ENCODE measurements at regions not wholly inside any gene's neighbourhood (a gene's known extent, or its start where the extent isn't known, plus 50 kb on each side); places are given as distances from the start of the nearest gene placed in this dataset.

- TF ChIP-seq TCF12 (IDR thresholded peaks at IDR 0.05; ENCODE audit: low read depth), result no peak
- no peak for TF ChIP-seq EP300 (IDR thresholded peaks at IDR 0.05; ENCODE audit: borderline replicate concordance)
- no peak for TF ChIP-seq TAF1 (IDR thresholded peaks at IDR 0.05; ENCODE audit: low read depth)
- TF ChIP-seq NFIC (IDR thresholded peaks at IDR 0.05), result no peak
- no peak for TF ChIP-seq ZBTB7A (IDR thresholded peaks at IDR 0.05; ENCODE audit: low read depth)
- TF ChIP-seq TEAD4 (IDR thresholded peaks at IDR 0.05), result no peak
- no peak for TF ChIP-seq CEBPB (IDR thresholded peaks at IDR 0.05)
- no peak for TF ChIP-seq MAX (IDR thresholded peaks at IDR 0.05)
- no peak for TF ChIP-seq REST (IDR thresholded peaks at IDR 0.05; ENCODE audit: low read depth)
- no peak for TF ChIP-seq EGR1 (IDR thresholded peaks at IDR 0.05)
These were observed 70.9 kb upstream of the WASF3 start for GRCh38 chr13:26486550-26486949.

- TF ChIP-seq REST (IDR thresholded peaks at IDR 0.05; ENCODE audit: low read depth) (no peak), NFIC (IDR thresholded peaks at IDR 0.05) (no peak), MAX (IDR thresholded peaks at IDR 0.05) (no peak), TCF12 (IDR thresholded peaks at IDR 0.05; ENCODE audit: low read depth) (no peak), TAF1 (IDR thresholded peaks at IDR 0.05; ENCODE audit: low read depth) (no peak), ZBTB7A (IDR thresholded peaks at IDR 0.05; ENCODE audit: low read depth) (no peak), CEBPB (IDR thresholded peaks at IDR 0.05) (no peak), FOXM1 (IDR thresholded peaks at IDR 0.05; ENCODE audit: borderline replicate concordance, low read depth) (no peak), CREB1 (IDR thresholded peaks at IDR 0.05; ENCODE audit: low read depth) (no peak), TEAD4 (IDR thresholded peaks at IDR 0.05) (no peak), USF1 (IDR thresholded peaks at IDR 0.05) (no peak), EP300 (IDR thresholded peaks at IDR 0.05; ENCODE audit: borderline replicate concordance) (no peak), RAD21 (IDR thresholded peaks at IDR 0.05; ENCODE audit: low read depth) (no peak), YY1 (IDR thresholded peaks at IDR 0.05; ENCODE audit: low read depth) (no peak)
These were observed 69.7 kb upstream of the WASF3 start for GRCh38 chr13:26487781-26488180.

GRCh38 chr13:26488236-26489003, 69.1 kb upstream of the WASF3 start:
- TF ChIP-seq TCF12 (IDR thresholded peaks at IDR 0.05; ENCODE audit: low read depth) (no peak), REST (IDR thresholded peaks at IDR 0.05; ENCODE audit: low read depth) (no peak), RAD21 (IDR thresholded peaks at IDR 0.05; ENCODE audit: low read depth) (no peak), ZBTB7A (IDR thresholded peaks at IDR 0.05; ENCODE audit: low read depth) (no peak), TAF1 (IDR thresholded peaks at IDR 0.05; ENCODE audit: low read depth) (no peak), CREB1 (IDR thresholded peaks at IDR 0.05; ENCODE audit: low read depth) (no peak), FOXM1 (IDR thresholded peaks at IDR 0.05; ENCODE audit: borderline replicate concordance, low read depth) (no peak), EGR1 (IDR thresholded peaks at IDR 0.05) (no peak), CEBPB (IDR thresholded peaks at IDR 0.05) (no peak), EP300 (IDR thresholded peaks at IDR 0.05; ENCODE audit: borderline replicate concordance) (no peak), YY1 (IDR thresholded peaks at IDR 0.05; ENCODE audit: low read depth) (no peak), USF1 (IDR thresholded peaks at IDR 0.05) (no peak), TEAD4 (IDR thresholded peaks at IDR 0.05) (no peak)

- TF ChIP-seq FOXM1 (IDR thresholded peaks at IDR 0.05; ENCODE audit: borderline replicate concordance, low read depth) (no peak), REST (IDR thresholded peaks at IDR 0.05; ENCODE audit: low read depth) (no peak), MAX (IDR thresholded peaks at IDR 0.05) (no peak), TEAD4 (IDR thresholded peaks at IDR 0.05) (no peak), TCF12 (IDR thresholded peaks at IDR 0.05; ENCODE audit: low read depth) (no peak), CEBPB (IDR thresholded peaks at IDR 0.05) (no peak), EP300 (IDR thresholded peaks at IDR 0.05; ENCODE audit: borderline replicate concordance) (no peak), RAD21 (IDR thresholded peaks at IDR 0.05; ENCODE audit: low read depth) (no peak), USF1 (IDR thresholded peaks at IDR 0.05) (no peak), NFIC (IDR thresholded peaks at IDR 0.05) (no peak), ZBTB7A (IDR thresholded peaks at IDR 0.05; ENCODE audit: low read depth) (no peak), CREB1 (IDR thresholded peaks at IDR 0.05; ENCODE audit: low read depth) (no peak)
These were observed 62.8 kb upstream of the WASF3 start for GRCh38 chr13:26494571-26495195.

All from Ishikawa (cell line).